ENCODE measurements at regions not wholly inside any gene's neighbourhood (a gene's known extent, or its start where the extent isn't known, plus 50 kb on each side); places are given as distances from the start of the nearest gene placed in this dataset.
A peak's percentile ranks its signal among the peaks of the same experiment; 100 is the strongest.

- Histone ChIP-seq H3K27me3 (ENCODE audit: insufficient read depth) (no peaks in the 10 kb centered on the region), H2AFZ (ENCODE audit: low read depth) (no peak overlapping the region), H3K4me1 (ENCODE audit: control insufficient read depth in 1 of 2, insufficient read depth in 2 of 2, low read depth in 1 of 2, low read length in 1 of 2) (no peaks in the 10 kb centered on the region), H3K4me3 (ENCODE audit: low read depth in 2 of 2, low read length in 1 of 2) (no peak overlapping the region), H3F3A (replicated peaks; ENCODE audit: insufficient read depth) (no peaks in the 10 kb centered on the region), H3K9me2 (no peaks in the 10 kb centered on the region), H3K4me2 (no peak overlapping the region), H3K36me3 (replicated peaks in 1 of 2; ENCODE audit: control insufficient read depth in 1 of 2, insufficient read depth in 2 of 2, low read length in 1 of 2) (no peaks in the 10 kb centered on the region), H3K9me3 (no peaks in the 10 kb centered on the region), H3K79me2 (ENCODE audit: insufficient read depth) (no peaks in the 10 kb centered on the region), H4K20me1 (ENCODE audit: insufficient read depth) (no peaks in the 10 kb centered on the region), H3K27ac (ENCODE audit: low read depth in 2 of 2, low read length in 1 of 2) (no peak overlapping the region), H3K9ac (no peak overlapping the region)
- 50% methylated on average over 4 of the region's 4 CpGs for WGBS (ENCODE audit: low lambda C conversion rate)
- ChIA-PET CTCF (interaction anchor here (0.6 kb wide), 1 partner anchor 23 kb away, joined by 4 read pairs; no protein-coding TSS in a partner anchor), POLR2A (no interaction called here)
- TF ChIP-seq RFX5 (IDR thresholded peaks at IDR 0.05; ENCODE audit: low read length) (no peak), TEAD4 (IDR thresholded peaks at IDR 0.05; ENCODE audit: borderline replicate concordance, insufficient read depth) (no peak), YY1 (IDR thresholded peaks at IDR 0.05; ENCODE audit: low read depth) (no peak), MEF2A (IDR thresholded peaks at IDR 0.05; ENCODE audit: borderline replicate concordance, low read depth) (no peak), MXI1 (IDR thresholded peaks at IDR 0.05; ENCODE audit: low read depth, low read length) (no peak), GATA2 (CRISPR knock-in tag; IDR thresholded peaks at IDR 0.05) (no peak), FOXM1 (IDR thresholded peaks at IDR 0.05; ENCODE audit: low read depth) (no peak), NRF1 (IDR thresholded peaks at IDR 0.05; ENCODE audit: low read depth, low read length) (no peak), TAF1 (IDR thresholded peaks at IDR 0.05; ENCODE audit: borderline replicate concordance, low read depth, low read length) (no peak), PBX3 (IDR thresholded peaks at IDR 0.05) (no peak), EZH2phosphoT487 (IDR thresholded peaks at IDR 0.05; ENCODE audit: borderline replicate concordance, low read depth) (no peak)
- TF ChIP-seq, protein P1, sequence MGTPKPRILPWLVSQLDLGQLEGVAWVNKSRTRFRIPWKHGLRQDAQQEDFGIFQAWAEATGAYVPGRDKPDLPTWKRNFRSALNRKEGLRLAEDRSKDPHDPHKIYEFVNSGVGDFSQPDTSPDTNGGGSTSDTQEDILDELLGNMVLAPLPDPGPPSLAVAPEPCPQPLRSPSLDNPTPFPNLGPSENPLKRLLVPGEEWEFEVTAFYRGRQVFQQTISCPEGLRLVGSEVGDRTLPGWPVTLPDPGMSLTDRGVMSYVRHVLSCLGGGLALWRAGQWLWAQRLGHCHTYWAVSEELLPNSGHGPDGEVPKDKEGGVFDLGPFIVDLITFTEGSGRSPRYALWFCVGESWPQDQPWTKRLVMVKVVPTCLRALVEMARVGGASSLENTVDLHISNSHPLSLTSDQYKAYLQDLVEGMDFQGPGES (IDR thresholded peaks at IDR 0.05; ENCODE audit: low read depth, low read length), result no peak
- DNase-seq, result no peak
Observed at GRCh38 chr20:11573507-11573906, 344.2 kb upstream of the BTBD3 start.

- no peak overlapping the region for H3K9ac ChIP-seq
- H3K27me3 ChIP-seq (ENCODE audit: insufficient read depth), result no peaks in the 10 kb centered on the region
- H3K9me3 ChIP-seq, result no peaks in the 10 kb centered on the region
- H3F3A ChIP-seq (replicated peaks; ENCODE audit: insufficient read depth), result no peaks in the 10 kb centered on the region
- CTCF ChIA-PET, result no interaction called here
- no peak overlapping the region for H3K4me3 ChIP-seq (ENCODE audit: low read depth in 2 of 2, low read length in 1 of 2)
- POLR2A ChIA-PET, result no interaction called here
- no peaks in the 10 kb centered on the region for H3K79me2 ChIP-seq (ENCODE audit: insufficient read depth)
- no peak overlapping the region for H3K27ac ChIP-seq (ENCODE audit: low read depth in 2 of 2, low read length in 1 of 2)
- H3K36me3 ChIP-seq (replicated peaks in 1 of 2; ENCODE audit: control insufficient read depth in 1 of 2, insufficient read depth in 2 of 2, low read length in 1 of 2), result no peaks in the 10 kb centered on the region
- no peaks in the 10 kb centered on the region for H4K20me1 ChIP-seq (ENCODE audit: insufficient read depth)
- WGBS (ENCODE audit: low lambda C conversion rate), result 13% methylated on average over 2 of the region's 2 CpGs
- H3K9me2 ChIP-seq, result no peaks in the 10 kb centered on the region
- no peaks in the 10 kb centered on the region; a peak in 1 of 4 replicates for H3K4me1 ChIP-seq (ENCODE audit: control insufficient read depth in 1 of 2, insufficient read depth in 2 of 2, low read depth in 1 of 2, low read length in 1 of 2)
- TF ChIP-seq, protein P2, sequence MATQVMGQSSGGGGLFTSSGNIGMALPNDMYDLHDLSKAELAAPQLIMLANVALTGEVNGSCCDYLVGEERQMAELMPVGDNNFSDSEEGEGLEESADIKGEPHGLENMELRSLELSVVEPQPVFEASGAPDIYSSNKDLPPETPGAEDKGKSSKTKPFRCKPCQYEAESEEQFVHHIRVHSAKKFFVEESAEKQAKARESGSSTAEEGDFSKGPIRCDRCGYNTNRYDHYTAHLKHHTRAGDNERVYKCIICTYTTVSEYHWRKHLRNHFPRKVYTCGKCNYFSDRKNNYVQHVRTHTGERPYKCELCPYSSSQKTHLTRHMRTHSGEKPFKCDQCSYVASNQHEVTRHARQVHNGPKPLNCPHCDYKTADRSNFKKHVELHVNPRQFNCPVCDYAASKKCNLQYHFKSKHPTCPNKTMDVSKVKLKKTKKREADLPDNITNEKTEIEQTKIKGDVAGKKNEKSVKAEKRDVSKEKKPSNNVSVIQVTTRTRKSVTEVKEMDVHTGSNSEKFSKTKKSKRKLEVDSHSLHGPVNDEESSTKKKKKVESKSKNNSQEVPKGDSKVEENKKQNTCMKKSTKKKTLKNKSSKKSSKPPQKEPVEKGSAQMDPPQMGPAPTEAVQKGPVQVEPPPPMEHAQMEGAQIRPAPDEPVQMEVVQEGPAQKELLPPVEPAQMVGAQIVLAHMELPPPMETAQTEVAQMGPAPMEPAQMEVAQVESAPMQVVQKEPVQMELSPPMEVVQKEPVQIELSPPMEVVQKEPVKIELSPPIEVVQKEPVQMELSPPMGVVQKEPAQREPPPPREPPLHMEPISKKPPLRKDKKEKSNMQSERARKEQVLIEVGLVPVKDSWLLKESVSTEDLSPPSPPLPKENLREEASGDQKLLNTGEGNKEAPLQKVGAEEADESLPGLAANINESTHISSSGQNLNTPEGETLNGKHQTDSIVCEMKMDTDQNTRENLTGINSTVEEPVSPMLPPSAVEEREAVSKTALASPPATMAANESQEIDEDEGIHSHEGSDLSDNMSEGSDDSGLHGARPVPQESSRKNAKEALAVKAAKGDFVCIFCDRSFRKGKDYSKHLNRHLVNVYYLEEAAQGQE (IDR thresholded peaks at IDR 0.05; ENCODE audit: low read depth, low read length), result no peak
- TF ChIP-seq USF1 (IDR thresholded peaks at IDR 0.05; ENCODE audit: borderline replicate concordance, low read depth), result peak; percentile 62; the same call in 1 of the 2 replicates
- TF ChIP-seq FOXM1 (IDR thresholded peaks at IDR 0.05; ENCODE audit: low read depth), result no peak
- H3K4me2 ChIP-seq, result no peak overlapping the region
- no peak overlapping the region for H2AFZ ChIP-seq (ENCODE audit: low read depth)
- no peak for DNase-seq
Observed at GRCh38 chr20:11581271-11581670, 336.4 kb upstream of the BTBD3 start.
